SIG-M5 treated with dmso at 0.1 percent for 504 hours (cell line): ENCODE measurements at regions not wholly inside any gene's neighbourhood (a gene's known extent, or its start where the extent isn't known, plus 50 kb on each side); places are given as distances from the start of the nearest gene placed in this dataset.

Experiments
- DNase-seq: peaks from one replicate; lab custom pipeline; 2025; ENCODE audit not compliant: unreplicated experiment; lab: John Stamatoyannopoulos, UW

DNA sequence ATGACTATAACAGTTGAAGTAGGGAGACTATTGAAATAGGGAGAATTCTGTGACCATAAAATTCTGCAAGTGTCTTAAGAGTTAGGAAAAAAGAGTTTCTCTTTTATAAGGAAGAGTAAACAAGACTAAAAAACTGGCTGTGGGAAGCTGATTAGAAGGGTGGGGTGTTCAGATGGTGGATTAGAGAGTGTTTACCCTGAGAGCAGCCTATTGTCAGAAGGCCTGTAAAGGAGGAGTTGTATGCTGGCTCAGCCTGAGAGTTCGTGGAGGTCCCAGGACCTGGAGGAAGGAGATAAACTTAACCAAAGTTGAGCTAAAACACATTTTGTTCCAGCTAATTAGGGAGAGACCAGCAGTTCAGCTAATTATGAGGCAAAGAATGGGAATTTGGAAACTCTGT is 629.7 kb downstream of the PCDH7 start:
- DNase-seq, result no peak

DNA sequence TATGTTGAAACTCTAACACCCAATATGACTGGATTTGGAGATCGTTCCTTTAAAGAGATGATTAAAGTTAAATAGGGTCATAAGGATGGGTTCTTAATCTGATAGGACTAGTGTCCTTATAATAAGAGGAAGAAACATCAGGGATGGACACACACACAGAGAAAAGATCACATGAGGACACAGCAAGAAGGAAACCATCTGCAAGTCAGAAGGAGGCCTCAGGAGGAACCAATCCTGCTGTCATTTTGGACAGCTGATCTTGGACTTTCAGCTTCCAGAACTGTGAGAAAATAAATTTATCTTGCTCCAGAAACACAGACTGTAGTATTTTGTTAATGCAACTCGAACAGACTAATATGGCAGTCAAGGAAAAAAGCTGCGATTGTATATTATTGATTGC is 631.5 kb downstream of the PCDH7 start:
- no peak for DNase-seq

DNA sequence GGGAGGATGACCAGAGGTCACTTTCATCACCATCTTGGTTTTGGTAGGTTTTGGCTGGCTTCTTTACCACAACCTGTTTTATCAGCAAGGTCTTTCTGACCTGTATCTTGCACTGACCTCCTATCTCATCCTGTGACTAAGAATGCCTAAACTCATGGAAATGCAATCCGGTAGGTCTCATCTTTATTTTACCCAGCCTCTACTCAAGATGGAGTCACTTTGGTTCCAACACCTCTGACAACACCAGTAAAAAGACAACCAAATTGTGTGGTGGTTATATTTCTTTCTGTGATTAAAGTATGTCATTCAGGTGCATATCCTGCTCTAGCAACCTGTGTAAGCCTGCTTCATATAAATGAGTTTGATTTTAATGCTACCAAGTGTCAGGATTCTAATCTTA is 636.7 kb downstream of the PCDH7 start:
- DNase-seq, result no peak

DNA sequence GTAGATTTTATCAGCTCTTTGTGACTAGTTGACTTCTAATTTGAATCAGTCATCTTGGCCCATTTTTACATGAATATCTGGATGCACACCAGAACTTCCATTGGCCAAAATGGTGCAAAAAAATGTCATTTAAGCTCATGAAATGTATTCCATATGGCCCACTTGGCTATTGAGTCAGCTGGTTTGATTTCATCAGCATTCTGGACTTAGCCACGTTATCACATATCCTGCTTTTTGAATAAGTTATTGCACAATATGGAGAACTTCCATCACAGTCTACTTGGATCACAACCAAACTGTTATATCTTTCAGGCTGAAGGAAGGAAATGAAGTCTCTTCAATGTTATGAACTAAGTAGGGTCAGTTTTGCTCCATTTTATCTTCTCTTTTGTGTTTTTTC is 640.6 kb downstream of the PCDH7 start:
- DNase-seq, result no peak

DNA sequence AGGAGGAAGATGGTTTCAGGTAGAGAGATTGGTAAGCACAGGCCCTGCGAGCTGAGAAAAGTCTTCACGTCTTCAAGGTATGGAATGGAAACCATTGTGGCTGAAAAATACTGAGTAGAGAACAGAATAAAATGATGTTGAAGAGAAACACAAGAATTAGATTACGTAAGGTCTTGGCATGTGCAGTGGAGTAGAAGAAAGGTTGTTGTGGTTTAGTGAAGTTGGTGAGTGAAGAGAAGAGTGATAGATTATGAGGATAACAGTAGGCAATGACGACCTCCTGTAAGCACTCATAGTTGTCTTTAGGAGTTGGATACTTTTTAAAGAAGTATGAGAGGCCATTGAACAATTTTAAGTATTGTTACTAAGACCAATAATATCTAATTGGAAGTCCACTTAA is 642.6 kb downstream of the PCDH7 start:
- DNase-seq, result no peak

DNA sequence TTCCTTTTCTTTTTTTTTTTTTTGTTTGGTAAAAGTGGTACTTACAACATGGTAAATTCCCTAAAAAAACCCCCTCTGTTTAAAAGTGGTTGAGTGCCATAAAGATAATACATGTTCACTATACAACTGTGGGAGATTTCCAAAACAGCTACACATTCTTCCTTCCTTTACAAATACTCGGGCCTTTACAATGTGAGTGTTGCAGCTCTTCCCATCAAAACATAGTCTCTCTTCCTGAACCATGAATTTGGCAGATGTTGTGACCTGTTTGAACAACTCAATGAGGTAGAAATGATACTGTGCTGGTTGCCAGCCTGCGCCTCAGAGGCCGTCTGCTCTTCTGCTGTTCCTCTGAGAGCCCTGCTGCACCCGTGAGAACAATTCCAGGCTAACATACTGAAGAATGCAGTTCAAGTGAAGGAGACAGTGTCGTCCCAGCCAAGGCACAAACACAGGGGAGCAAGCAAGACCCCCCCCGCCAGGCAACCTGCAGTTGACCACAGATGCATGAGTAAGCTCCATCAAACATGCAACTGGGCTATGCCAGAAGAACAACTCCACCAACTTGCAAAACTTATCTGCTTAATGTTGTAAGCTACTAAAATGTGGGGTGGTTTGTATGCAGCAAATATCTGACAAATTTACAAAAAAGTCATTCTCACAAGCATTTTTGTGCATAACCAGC is 645.0 kb downstream of the PCDH7 start:
- no peak for DNase-seq

DNA sequence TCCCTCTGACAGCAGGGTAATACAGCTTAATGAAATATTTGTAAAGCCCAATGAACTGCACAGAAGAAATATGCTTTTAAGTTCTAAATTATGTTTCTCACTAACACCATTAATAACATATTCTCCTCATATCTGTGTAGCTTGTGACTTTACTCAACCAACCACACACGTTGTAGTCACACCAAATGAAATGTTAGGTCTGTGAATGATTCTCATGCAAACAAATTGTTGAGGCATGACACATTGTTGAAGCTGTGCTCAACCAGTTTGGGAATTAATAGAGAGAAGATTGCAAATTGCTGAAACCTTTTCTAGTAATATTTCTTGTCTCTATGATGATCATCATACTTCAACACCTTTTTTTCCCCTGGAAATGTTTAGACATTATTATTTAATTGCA is 645.9 kb downstream of the PCDH7 start:
- DNase-seq, result no peak

DNA sequence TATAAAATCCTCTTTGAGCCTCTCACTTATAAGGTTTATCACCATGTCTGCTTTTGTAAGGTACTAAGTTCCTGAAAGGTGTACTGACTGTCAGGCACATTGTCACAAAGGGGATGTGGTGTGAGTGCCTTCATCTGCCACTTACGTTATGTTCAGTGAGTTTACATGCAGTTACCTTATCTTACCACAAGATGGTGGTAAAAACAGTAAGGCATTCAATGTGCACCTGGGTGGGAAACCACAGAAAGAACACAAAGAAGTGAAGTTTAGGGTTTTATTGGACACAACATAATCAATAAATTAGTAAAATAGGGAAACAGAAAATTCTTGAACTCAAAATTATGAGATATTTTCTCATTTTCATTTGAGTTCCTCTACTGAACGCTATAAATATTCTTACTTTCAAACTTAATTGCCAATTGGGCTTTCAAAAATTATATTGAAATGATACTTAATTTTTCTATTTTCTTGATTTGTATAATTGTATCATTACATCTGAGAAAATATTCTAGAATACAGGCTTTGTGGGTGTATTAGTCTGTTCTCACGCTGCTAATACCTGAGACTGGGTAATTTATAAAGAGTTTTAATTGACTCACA is 650.8 kb downstream of the PCDH7 start:
- DNase-seq, result peak; percentile 37

DNA sequence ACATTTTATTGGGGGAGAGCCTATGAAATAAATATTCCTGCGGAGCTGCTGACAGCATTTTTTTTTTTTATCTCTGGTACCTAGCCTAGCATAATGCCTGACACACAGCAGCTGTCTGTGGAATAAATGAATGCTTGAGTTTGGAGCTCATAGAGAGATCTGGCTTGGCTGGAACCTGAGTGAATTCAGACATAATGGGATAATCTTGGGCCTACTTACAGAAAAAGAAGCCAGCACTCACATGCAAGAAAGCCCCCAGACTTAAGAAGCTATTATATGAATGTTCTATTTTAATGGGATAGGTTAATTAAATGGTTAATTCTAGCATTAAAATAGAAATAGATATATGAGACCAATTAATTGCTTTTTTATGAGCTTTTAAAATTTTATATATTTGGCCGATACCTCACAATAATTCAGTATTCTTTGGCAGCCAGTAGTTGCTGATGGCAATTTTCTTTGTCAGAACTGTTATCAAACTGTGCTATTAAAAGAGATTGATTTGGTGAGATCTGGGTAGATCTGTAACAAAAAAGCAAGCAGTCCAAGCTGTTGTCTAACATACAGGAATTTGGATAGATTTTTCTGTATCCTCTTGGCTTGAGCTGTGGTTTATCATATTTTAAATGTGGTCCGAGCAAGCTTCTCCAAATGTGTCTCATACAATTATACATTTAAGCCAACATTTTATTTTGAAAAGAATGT is 654.2 kb downstream of the PCDH7 start:
- DNase-seq, result no peak

DNA sequence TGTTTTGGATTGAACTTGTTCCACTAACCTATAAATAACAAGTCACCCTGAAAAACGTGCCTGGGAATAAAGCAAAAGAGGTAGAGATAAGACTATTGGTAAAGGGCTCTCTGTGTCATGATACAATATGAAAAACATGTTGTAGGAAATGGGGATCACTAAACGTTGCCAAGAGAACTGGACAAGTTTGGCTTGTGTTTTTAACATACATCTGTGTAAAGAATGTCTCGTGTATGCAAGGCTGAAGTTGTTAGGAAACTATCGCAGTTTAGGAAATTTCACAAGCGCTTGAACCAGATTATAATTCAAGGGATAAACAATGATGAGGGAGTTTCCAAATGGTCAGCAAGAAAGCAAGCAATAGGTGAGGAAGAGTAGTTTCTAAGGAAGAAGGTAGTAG is 655.8 kb downstream of the PCDH7 start:
- DNase-seq, result no peak

DNA sequence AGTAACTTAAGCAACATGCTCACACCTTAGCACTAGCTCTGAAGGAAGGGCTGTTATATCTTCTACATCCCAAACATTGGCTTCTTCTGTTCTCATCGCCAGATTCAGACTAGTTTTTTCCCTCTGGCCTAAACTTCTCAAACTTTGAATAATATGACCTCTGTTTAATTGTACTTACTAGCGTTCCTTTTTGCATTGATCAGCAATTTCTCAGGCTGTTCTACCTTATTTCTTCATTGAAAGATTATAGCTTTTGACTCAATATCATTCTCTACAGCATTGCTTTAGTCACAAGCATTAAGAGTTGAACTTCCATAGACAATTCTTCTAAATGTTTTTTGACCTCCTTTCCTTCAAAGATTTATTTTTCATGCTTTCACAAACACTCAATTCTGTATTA is 659.2 kb downstream of the PCDH7 start:
- no peak for DNase-seq

DNA sequence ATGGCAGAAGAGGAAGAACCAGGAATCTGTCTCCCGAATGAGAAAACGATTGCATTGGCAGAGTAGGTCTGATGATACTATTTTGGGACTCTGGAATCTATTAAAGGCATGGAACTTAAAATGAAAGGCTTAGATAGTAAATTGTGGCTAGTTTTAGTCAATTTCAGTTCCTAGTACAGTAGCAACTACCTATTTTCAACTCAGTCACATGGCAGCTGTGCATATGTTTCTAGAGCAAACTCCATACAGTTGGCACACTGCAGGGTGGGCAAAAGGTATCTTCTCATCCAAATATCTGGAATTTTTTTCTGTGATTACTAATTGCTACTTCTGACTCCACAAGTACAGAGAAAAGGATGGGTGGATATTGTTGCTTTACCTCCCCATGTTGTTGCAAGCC is 663.6 kb downstream of the PCDH7 start:
- no peak for DNase-seq

DNA sequence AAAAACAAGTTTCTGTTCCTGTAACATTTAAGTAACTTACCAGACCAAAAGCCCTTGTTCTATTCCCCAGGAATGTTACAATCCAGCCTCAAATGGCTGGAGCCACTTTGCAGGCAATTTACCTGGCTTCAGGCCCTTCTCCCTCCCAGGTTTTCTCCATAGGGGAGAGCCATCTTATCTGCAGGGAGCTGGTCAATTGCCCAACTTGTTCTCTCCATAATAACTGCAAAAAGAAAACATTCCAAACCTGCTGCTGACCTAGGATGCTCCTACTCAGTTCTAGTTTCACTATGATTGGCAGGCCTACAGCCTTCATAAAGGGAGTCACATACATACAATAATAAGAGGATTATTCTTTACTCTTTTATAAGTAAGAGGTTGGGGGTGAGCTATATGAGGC is 670.7 kb downstream of the PCDH7 start:
- DNase-seq, result no peak

DNA sequence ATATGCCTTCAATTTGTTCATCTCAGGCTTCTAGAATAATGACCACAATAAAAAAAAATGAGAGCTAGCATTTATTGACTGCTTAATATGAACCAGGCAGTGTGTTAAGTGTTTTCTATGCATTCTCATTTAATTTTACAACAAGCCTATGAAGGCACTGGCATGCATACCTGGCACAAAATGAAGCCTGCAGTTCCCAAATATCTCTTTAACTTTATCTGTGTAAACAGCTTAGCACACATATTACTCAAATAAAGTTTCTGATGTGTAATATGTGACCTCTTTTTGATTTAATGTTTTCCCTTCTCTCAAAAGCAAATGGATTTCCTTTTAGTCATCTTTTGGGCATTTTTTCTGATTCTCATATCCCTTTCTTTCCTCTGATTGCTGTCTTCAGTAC is 671.8 kb downstream of the PCDH7 start:
- DNase-seq, result no peak

DNA sequence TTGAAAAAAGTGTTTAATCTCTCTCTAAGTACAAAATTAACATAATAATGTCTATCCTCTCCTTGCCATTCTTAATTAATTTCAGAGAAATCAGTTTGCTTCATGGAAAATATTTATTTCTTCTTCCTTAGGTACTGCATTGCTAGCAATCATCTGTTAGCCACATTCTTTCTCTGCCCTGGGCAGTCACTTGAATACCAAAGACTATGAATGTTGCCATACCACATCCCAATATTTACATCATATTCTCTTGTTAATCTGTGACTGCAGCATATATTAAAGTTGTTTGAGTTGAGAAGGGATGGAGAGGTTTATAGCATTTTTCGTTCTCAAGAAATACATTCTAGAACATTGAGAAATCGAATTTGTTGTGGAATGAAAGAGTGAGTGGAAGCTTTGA is 672.8 kb downstream of the PCDH7 start:
- DNase-seq, result no peak

DNA sequence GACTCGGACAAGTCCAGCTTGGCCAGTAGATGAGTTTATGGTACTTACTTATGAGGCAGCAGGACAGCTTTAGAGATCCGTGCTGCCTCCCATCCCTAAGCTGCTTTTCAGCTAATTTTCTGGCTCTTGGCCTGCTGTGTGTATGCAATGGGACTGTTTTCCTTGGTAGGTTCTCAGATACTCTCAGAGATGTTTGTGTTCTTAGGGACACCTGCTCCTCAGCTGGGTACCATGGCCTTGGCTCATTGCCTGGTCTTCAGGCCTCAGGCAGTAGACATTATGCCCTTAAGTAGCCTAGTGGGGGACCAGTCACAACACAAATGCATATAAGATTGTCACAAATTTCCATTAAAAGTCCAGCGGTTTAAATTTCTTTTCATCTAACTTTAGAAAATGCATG is 688.0 kb downstream of the PCDH7 start:
- DNase-seq, result no peak

DNA sequence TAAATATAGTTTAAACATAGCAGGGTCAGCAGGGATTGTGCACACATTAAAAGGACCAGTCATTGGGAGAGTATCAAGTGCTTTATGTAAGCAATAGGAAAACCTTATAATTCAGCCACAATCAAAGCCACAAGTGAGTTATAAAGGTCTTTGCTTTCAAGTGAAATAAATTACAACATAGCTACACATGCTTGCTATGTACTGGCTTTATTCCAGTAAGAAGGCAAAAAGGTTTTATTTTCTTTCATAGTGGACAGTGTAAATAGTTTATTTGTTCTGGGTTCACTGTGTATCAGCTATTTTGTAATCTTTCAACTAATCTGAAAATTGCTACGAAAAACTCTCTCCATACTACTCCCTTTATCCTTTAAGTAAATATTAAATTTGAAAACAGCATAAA is 691.4 kb downstream of the PCDH7 start:
- DNase-seq, result no peak

DNA sequence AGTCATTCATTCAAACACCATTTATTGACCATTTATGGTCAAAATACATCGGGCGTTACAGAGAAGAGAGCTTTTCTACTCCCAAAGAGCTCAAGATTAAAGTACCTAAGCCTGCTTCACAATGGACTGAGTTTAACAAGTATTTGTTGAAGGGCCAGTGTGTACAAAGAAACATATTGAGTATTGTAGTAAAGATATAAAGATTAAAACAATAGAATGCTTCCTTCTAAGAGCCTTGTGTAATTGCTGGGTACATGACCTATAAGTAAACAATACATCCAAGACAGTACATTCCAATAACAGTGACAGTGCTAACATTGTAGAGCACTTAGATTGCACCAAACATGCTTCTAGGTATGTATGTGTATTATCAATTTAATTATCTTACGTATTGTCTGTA is 695.5 kb downstream of the PCDH7 start:
- DNase-seq, result no peak

DNA sequence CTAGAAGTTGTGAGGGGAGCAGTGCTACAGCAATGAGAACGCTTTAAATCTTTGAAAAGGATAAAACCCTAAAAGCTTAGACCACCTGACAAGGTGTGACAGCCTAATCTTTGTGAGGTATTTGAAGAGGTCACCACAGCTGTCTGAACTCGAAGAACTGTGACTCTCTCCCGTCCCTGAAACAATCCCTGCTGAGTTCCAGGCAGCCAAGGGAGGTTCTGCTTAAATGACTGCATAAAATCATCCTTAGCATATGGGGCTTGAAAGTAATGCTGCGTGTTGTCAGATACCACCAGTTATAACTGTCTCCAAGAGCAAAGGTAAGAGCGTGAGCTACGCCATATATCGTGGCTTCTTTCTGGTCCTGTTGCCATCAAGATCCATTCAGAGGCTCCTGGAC is 696.3 kb downstream of the PCDH7 start:
- no peak for DNase-seq

DNA sequence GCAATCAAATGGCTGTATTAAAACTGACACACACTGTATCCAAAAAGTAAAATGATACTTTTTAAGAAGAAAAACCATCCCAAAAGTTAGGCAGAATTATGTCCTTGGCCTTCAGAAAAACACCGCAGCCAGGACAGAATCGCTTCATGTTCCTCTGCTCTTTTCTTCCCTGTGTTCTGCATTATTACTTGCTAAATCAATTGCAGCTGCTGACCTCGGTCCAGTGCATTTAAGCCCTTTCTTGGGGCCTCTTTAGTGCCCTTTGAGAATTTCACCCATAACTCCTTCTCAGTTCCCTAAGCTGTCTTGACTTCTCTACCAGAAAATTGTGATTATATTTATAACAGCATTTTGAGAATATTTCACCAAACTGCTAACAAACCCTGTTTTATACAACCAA is 696.9 kb downstream of the PCDH7 start:
- no peak for DNase-seq

DNA sequence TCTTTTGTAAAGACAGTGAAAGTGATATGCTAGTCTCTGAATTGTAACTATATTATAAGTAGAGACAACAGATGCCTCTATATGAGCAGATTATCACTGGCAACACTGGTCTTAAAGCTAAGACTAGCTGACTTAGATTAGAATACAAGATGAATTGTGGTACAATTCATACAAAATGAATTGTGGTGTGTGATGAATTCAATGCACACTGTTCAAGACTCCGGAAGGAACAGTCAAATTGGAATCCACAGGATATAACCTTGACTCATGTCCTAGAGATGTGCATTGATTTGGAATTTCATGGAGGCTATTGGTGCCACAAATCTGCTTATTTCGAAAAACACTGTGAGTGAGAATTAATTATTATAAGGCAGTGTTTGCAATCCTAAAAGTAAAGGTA is 701.8 kb downstream of the PCDH7 start:
- no peak for DNase-seq

DNA sequence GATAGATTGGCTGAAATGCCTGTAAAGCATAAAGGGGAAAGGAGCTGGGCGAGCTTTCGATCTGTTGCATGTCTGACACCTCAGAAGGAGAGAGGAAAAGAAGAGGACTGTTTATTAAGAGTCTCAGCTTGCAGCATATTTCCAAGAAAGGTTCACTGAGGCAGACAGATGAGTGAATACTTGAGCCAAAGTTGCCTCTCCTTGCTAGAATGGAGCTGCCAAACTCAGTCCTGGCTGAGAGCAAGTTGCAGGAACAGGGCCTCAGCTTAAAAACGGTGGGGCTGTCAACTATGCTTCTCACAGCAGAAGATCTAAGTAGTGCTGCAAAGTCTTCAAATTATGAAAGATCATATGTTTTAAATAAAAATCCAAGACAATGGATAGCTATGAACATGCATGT is 707.5 kb downstream of the PCDH7 start:
- no peak for DNase-seq

DNA sequence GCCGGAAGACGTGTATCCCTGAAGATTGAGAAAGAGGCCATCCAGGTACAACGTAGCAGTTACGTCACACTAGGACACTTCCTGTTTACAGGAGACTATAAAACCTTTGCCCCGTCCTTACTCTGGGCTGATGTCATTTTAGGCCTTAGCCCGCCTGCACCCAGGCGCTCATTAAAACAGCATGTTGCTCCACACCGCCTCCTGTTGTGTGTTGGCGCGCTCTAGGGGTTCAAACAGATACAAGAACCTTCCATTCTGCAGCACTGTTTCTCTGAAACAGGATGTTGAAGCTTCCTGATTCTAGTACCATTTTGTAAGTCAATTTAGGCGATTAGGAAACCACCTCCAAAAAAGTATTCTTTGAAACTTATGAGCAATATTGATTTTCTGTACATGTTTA is 722.1 kb downstream of the PCDH7 start:
- no peak for DNase-seq
